ENCODE measurements at regions not wholly inside any gene's neighbourhood (a gene's known extent, or its start where the extent isn't known, plus 50 kb on each side); places are given as distances from the start of the nearest gene placed in this dataset.
"Not testable (repeated sequence)": the region's sequence is repeated elsewhere in the genome, so short reads cannot be mapped to it uniquely, and the experiment has no call there.

DNA sequence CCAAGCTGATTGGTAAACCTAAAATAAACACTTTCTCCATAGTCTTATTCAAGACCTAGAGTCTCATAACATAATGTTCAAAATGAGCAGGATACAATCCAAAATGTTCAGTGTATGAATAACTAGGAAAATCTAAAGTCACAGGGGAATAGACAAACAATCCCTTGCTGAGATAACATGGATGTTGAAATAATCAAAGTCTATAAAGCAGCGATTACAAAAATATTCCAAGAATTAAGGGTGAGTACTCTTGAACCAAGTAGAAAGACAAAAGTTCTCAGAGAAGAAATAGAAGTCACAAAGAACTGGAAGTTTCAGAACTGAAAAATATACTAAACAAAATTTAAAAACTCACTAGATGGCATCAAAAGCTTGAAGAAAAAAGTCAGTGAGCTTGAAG is 561.0 kb downstream of the INSC start:
- Histone ChIP-seq H3K9me3 (ENCODE audit: control insufficient read depth, low read length) (no peaks in the 10 kb centered on the region), H3K36me3 (ENCODE audit: control insufficient read depth, insufficient read depth, low read length) (no peaks in the 10 kb centered on the region), H3K4me3 (ENCODE audit: low read length) (no peak overlapping the region), H3K9ac (ENCODE audit: low read length) (no peak overlapping the region), H3K4me1 (ENCODE audit: control insufficient read depth, insufficient read depth, low read length) (peaks cover 4% of the 10 kb centered on the region), H3K27me3 (ENCODE audit: control insufficient read depth, insufficient read depth, low read length) (no peaks in the 10 kb centered on the region)

DNA sequence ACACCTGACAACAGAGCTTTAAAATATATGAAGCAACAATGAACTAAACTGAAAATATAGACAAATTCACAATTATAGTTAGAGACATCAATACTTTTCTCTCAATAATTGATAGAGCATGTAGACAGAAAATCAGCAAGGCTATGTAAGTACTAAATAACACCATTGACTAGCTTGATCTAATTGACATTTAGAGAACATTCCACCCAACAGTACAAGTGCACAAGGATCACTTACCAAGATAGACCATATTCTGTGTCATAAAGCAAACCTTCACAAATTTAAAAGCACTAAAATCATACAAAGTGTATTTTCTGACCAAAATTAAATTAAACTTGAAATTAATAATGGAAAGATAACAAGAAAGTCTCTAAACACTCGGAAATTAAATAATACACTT is 562.5 kb downstream of the INSC start:
- Histone ChIP-seq H3K4me3 (ENCODE audit: low read length) (no peak overlapping the region), H3K9ac (ENCODE audit: low read length) (no peak overlapping the region), H3K4me1 (ENCODE audit: control insufficient read depth, insufficient read depth, low read length) (no peaks in the 10 kb centered on the region), H3K9me3 (ENCODE audit: control insufficient read depth, low read length) (no peaks in the 10 kb centered on the region), H3K36me3 (ENCODE audit: control insufficient read depth, insufficient read depth, low read length) (no peaks in the 10 kb centered on the region), H3K27me3 (ENCODE audit: control insufficient read depth, insufficient read depth, low read length) (no peaks in the 10 kb centered on the region)

GRCh38 chr11:15683528-15683927 is 568.8 kb downstream of the INSC start:
- Histone ChIP-seq H3K9ac (ENCODE audit: low read length) (no peak overlapping the region), H3K9me3 (ENCODE audit: control insufficient read depth, low read length) (no peaks in the 10 kb centered on the region), H3K36me3 (ENCODE audit: control insufficient read depth, insufficient read depth, low read length) (no peaks in the 10 kb centered on the region), H3K4me1 (ENCODE audit: control insufficient read depth, insufficient read depth, low read length) (no peaks in the 10 kb centered on the region), H3K27me3 (ENCODE audit: control insufficient read depth, insufficient read depth, low read length) (no peaks in the 10 kb centered on the region), H3K4me3 (ENCODE audit: low read length) (no peak overlapping the region)

- no peaks in the 10 kb centered on the region for H3K27me3 ChIP-seq (ENCODE audit: control insufficient read depth, insufficient read depth, low read length)
- H3K9me3 ChIP-seq (ENCODE audit: control insufficient read depth, low read length), result no peaks in the 10 kb centered on the region
- H3K4me3 ChIP-seq (ENCODE audit: low read length), result no peak overlapping the region
- H3K9ac ChIP-seq (ENCODE audit: low read length), result no peak overlapping the region
- H3K4me1 ChIP-seq (ENCODE audit: control insufficient read depth, insufficient read depth, low read length), result no peaks in the 10 kb centered on the region
- no peaks in the 10 kb centered on the region for H3K36me3 ChIP-seq (ENCODE audit: control insufficient read depth, insufficient read depth, low read length)
Observed at GRCh38 chr11:15685306-15685705, 570.6 kb downstream of the INSC start.

DNA sequence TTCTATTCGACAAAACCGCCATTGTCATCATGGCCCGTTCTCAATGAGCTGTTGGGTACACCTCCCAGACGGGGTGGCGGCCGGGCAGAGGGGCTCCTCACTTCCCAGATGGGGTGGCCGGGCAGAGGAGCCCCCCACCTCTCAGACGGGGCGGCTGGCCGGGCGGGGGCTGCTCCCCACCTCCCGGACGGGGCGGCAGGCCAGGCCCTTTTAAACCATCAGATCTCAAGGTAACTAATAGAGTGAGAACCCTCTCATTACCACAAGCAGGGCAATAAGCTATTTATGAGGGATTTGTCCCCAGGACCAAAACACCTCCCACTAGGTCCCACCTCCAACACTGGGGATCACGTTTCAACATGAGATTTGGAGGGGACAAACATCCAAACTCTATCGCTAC is 571.5 kb downstream of the INSC start:
- H3K27me3 ChIP-seq (ENCODE audit: control insufficient read depth, insufficient read depth, low read length); H3K4me3 ChIP-seq (ENCODE audit: low read length); H3K9ac ChIP-seq (ENCODE audit: low read length): not testable (repeated sequence)

DNA sequence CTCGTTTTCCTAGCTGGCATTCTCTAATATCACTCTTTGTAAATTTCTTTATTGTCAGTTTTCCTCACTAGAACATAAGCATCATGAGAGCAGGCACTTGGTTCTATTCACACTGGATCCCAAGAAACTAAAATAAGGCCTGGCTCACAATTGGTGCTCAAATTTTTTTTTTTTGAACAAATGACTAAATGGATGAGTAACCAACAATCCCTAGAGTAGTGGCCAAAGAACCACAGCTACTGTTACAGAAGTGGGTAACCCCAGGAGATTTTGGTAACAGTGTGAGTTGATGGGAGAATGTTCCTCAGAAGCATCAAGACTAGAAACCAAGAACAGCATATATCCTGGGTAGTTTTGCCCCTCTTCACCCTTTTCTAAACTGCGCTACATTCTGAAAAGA is 572.6 kb downstream of the INSC start:
- Histone ChIP-seq H3K4me1 (ENCODE audit: control insufficient read depth, insufficient read depth, low read length) (peaks cover 8% of the 10 kb centered on the region), H3K36me3 (ENCODE audit: control insufficient read depth, insufficient read depth, low read length) (no peaks in the 10 kb centered on the region), H3K27me3 (ENCODE audit: control insufficient read depth, insufficient read depth, low read length) (no peaks in the 10 kb centered on the region), H3K9me3 (ENCODE audit: control insufficient read depth, low read length) (no peaks in the 10 kb centered on the region), H3K9ac (ENCODE audit: low read length) (no peak overlapping the region), H3K4me3 (ENCODE audit: low read length) (no peak overlapping the region)

More for the DNA sequence above, 571.5 kb downstream of the INSC start:
- not testable (repeated sequence) for H3K4me1 ChIP-seq (ENCODE audit: control insufficient read depth, insufficient read depth, low read length); H3K9me3 ChIP-seq (ENCODE audit: control insufficient read depth, low read length); H3K36me3 ChIP-seq (ENCODE audit: control insufficient read depth, insufficient read depth, low read length)

GRCh38 chr11:15688351-15688792 is 573.6 kb downstream of the INSC start:
- peaks cover 18% of the 10 kb centered on the region for H3K4me1 ChIP-seq (ENCODE audit: control insufficient read depth, insufficient read depth, low read length)
- H3K36me3 ChIP-seq (ENCODE audit: control insufficient read depth, insufficient read depth, low read length), result no peaks in the 10 kb centered on the region
- H3K27me3 ChIP-seq (ENCODE audit: control insufficient read depth, insufficient read depth, low read length), result no peaks in the 10 kb centered on the region
- no peak overlapping the region for H3K4me3 ChIP-seq (ENCODE audit: low read length)
- no peak overlapping the region for H3K9ac ChIP-seq (ENCODE audit: low read length)
- no peaks in the 10 kb centered on the region for H3K9me3 ChIP-seq (ENCODE audit: control insufficient read depth, low read length)

- peaks cover 31% of the 10 kb centered on the region for H3K4me1 ChIP-seq (ENCODE audit: control insufficient read depth, insufficient read depth, low read length)
- no peaks in the 10 kb centered on the region for H3K36me3 ChIP-seq (ENCODE audit: control insufficient read depth, insufficient read depth, low read length)
- H3K9ac ChIP-seq (ENCODE audit: low read length), result no peak overlapping the region
- no peak overlapping the region for H3K4me3 ChIP-seq (ENCODE audit: low read length)
- no peaks in the 10 kb centered on the region for H3K27me3 ChIP-seq (ENCODE audit: control insufficient read depth, insufficient read depth, low read length)
- no peaks in the 10 kb centered on the region for H3K9me3 ChIP-seq (ENCODE audit: control insufficient read depth, low read length)
Observed at GRCh38 chr11:15690320-15690719, 575.6 kb downstream of the INSC start.

DNA sequence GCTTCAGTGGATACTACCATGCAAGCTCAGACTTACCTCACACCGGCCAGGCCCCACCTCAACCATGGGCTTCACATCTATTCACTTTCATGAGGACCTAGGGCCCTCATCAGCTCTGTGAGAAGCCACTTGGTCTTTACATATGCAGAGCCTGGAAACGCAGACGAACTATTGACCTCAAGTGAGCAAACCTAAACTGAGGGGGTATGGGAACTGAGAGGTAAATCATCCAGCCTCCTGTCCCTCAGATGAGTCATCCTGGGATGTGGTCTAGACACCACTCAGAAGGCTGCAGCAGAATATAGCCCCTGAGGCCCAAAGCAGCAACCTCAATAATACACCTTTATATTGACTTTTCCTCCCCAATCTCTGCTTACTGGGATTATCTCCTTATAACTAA is 578.0 kb downstream of the INSC start:
- Histone ChIP-seq H3K9ac (ENCODE audit: low read length) (no peak overlapping the region), H3K9me3 (ENCODE audit: control insufficient read depth, low read length) (no peaks in the 10 kb centered on the region)

GRCh38 chr11:15695096-15695721 is 580.5 kb downstream of the INSC start:
- no peaks in the 10 kb centered on the region for H3K27me3 ChIP-seq (ENCODE audit: control insufficient read depth, insufficient read depth, low read length)
- H3K36me3 ChIP-seq (ENCODE audit: control insufficient read depth, insufficient read depth, low read length), result no peaks in the 10 kb centered on the region
- no peak overlapping the region for H3K4me3 ChIP-seq (ENCODE audit: low read length)
- H3K9ac ChIP-seq (ENCODE audit: low read length), result no peak overlapping the region
- peaks cover 55% of the 10 kb centered on the region for H3K4me1 ChIP-seq (ENCODE audit: control insufficient read depth, insufficient read depth, low read length)
- H3K9me3 ChIP-seq (ENCODE audit: control insufficient read depth, low read length), result no peaks in the 10 kb centered on the region

More for the DNA sequence above, 578.0 kb downstream of the INSC start:
- Histone ChIP-seq H3K27me3 (ENCODE audit: control insufficient read depth, insufficient read depth, low read length) (no peaks in the 10 kb centered on the region), H3K4me1 (ENCODE audit: control insufficient read depth, insufficient read depth, low read length) (peaks cover 39% of the 10 kb centered on the region), H3K36me3 (ENCODE audit: control insufficient read depth, insufficient read depth, low read length) (no peaks in the 10 kb centered on the region), H3K4me3 (ENCODE audit: low read length) (no peak overlapping the region)

- Histone ChIP-seq H3K9me3 (ENCODE audit: control insufficient read depth, low read length) (no peaks in the 10 kb centered on the region), H3K4me1 (ENCODE audit: control insufficient read depth, insufficient read depth, low read length) (peaks cover 55% of the 10 kb centered on the region), H3K27me3 (ENCODE audit: control insufficient read depth, insufficient read depth, low read length) (no peaks in the 10 kb centered on the region), H3K9ac (ENCODE audit: low read length) (no peak overlapping the region), H3K4me3 (ENCODE audit: low read length) (no peak overlapping the region), H3K36me3 (ENCODE audit: control insufficient read depth, insufficient read depth, low read length) (no peaks in the 10 kb centered on the region)
Observed at GRCh38 chr11:15696069-15696468, 581.3 kb downstream of the INSC start.

- Histone ChIP-seq H3K9me3 (ENCODE audit: control insufficient read depth, low read length) (no peaks in the 10 kb centered on the region), H3K27me3 (ENCODE audit: control insufficient read depth, insufficient read depth, low read length) (no peaks in the 10 kb centered on the region), H3K4me3 (ENCODE audit: low read length) (no peak overlapping the region), H3K9ac (ENCODE audit: low read length) (no peak overlapping the region), H3K36me3 (ENCODE audit: control insufficient read depth, insufficient read depth, low read length) (no peaks in the 10 kb centered on the region), H3K4me1 (ENCODE audit: control insufficient read depth, insufficient read depth, low read length) (peaks cover 44% of the 10 kb centered on the region)
Observed at GRCh38 chr11:15697437-15698236, 582.9 kb downstream of the INSC start.
